Stimulated activated CD4-positive, alpha-beta T cell treated with anti-CD3 and anti-CD28 coated beads, Interleukin-4, amount 100 ng/mL, for 48 hours (primary cell): ENCODE measurements at regions not wholly inside any gene's neighbourhood (a gene's known extent, or its start where the extent isn't known, plus 50 kb on each side); places are given as distances from the start of the nearest gene placed in this dataset.

Source experiments
- DNase-seq, 2 donors: peaks; one replicate each; pipeline ENCODE4 v3.0.0-alpha.2; 2020; ENCODE audit warnings: low read depth in 2 of 2

- no peak for DNase-seq
Measured at GRCh38 chr18:78739115-78739514, 240.5 kb upstream of the SALL3 start.

- no peak for DNase-seq
Measured at GRCh38 chr18:78739882-78740677, 239.5 kb upstream of the SALL3 start.

- DNase-seq, result no peak
Measured at GRCh38 chr18:78740876-78741275, 238.7 kb upstream of the SALL3 start.

- DNase-seq, result no peak
Measured at GRCh38 chr18:78741381-78742217, 238.0 kb upstream of the SALL3 start.

- DNase-seq, result no peak
Measured at GRCh38 chr18:78742218-78742745, 237.3 kb upstream of the SALL3 start.

GRCh38 chr18:78743078-78743477 lies 236.5 kb upstream of the SALL3 start:
- no peak for DNase-seq

GRCh38 chr18:78751664-78752063 lies 228.0 kb upstream of the SALL3 start:
- DNase-seq, result no peak

- DNase-seq, result no peak
Measured at GRCh38 chr18:78753240-78753639, 226.4 kb upstream of the SALL3 start.

GRCh38 chr18:78754311-78755043 lies 225.1 kb upstream of the SALL3 start:
- DNase-seq, result no peak

- DNase-seq, result no peak
Measured at GRCh38 chr18:78757014-78757413, 222.6 kb upstream of the SALL3 start.

- no peak for DNase-seq
Measured at GRCh38 chr18:78758496-78758895, 221.1 kb upstream of the SALL3 start.

GRCh38 chr18:78762753-78763152 lies 216.9 kb upstream of the SALL3 start:
- no peak for DNase-seq

- no peak for DNase-seq
Measured at GRCh38 chr18:78764544-78764943, 215.1 kb upstream of the SALL3 start.

- no peak for DNase-seq
Measured at GRCh38 chr18:78765142-78765541, 214.5 kb upstream of the SALL3 start.

- DNase-seq, result no peak
Measured at GRCh38 chr18:78765637-78766281, 213.9 kb upstream of the SALL3 start.

GRCh38 chr18:78766651-78767533 lies 212.7 kb upstream of the SALL3 start:
- no peak for DNase-seq

GRCh38 chr18:78767648-78768071 lies 212.0 kb upstream of the SALL3 start:
- no peak for DNase-seq

GRCh38 chr18:78768221-78768620 lies 211.4 kb upstream of the SALL3 start:
- DNase-seq, result no peak

- DNase-seq, result no peak
Measured at GRCh38 chr18:78768656-78769501, 210.7 kb upstream of the SALL3 start.
